HCT116 (cell line): ENCODE measurements at regions not wholly inside any gene's neighbourhood (a gene's known extent, or its start where the extent isn't known, plus 50 kb on each side); places are given as distances from the start of the nearest gene placed in this dataset.

Experiments used
- CEBPB ChIP-seq: IDR thresholded peaks from 2 replicates; pipeline ENCODE4 v1.6.1; 2012; ENCODE audit warnings: low read depth
- EZH2 ChIP-seq: fragments of 200-600 bp; sonication (generic); IDR thresholded peaks from 2 replicates; pipeline ENCODE4 v1.6.1; 2017; ENCODE audit warnings: antibody characterized with exemption, mixed run types
- POLR2A ChIP-seq: IDR thresholded peaks from 2 replicates; pipeline ENCODE4 v1.7.0; 2011; ENCODE audit warnings: borderline replicate concordance; ENCODE audit not compliant: insufficient read depth, insufficient read length; ENCODE audit errors: extremely low read depth
- POLR2AphosphoS5 ChIP-seq: IDR thresholded peaks from 2 replicates; pipeline ENCODE4 v1.6.1; 2011; ENCODE audit warnings: mild to moderate bottlenecking, low read depth, low read length, moderate library complexity
- SIN3A ChIP-seq: IDR thresholded peaks from 2 replicates; pipeline ENCODE4 v1.6.1; 2012; ENCODE audit warnings: low read depth
- YY1 ChIP-seq: IDR thresholded peaks from 2 replicates; pipeline ENCODE4 v1.6.1; 2011; ENCODE audit warnings: low read length, low read depth, moderate library complexity, mild to moderate bottlenecking; ENCODE audit not compliant: insufficient replicate concordance; ENCODE audit errors: extremely low read depth
- ZFX ChIP-seq: fragments of 450-650 bp; IDR thresholded peaks from 2 replicates; pipeline ENCODE4 v1.6.1; 2017
- TF ChIP-seq, protein P1 (sequence below), 3 experiments: fragments of 200-600 bp in 1 of 3; sonication (generic) in 1 of 3; IDR thresholded peaks in 2 of 3; conservative IDR thresholded peaks in 1 of 3; 2 replicates each; pipeline ENCODE4 v1.5.1; 2012 to 2017; ENCODE audit warnings: low read depth in 2 of 3, low read length in 2 of 3, antibody characterized with exemption in 1 of 3, borderline replicate concordance in 1 of 3, control low read depth in 1 of 3, mild to moderate bottlenecking in 1 of 3, mixed read lengths in 1 of 3, mixed run types in 1 of 3, moderate library complexity in 1 of 3; ENCODE audit not compliant: insufficient read depth in 1 of 3

DNA sequence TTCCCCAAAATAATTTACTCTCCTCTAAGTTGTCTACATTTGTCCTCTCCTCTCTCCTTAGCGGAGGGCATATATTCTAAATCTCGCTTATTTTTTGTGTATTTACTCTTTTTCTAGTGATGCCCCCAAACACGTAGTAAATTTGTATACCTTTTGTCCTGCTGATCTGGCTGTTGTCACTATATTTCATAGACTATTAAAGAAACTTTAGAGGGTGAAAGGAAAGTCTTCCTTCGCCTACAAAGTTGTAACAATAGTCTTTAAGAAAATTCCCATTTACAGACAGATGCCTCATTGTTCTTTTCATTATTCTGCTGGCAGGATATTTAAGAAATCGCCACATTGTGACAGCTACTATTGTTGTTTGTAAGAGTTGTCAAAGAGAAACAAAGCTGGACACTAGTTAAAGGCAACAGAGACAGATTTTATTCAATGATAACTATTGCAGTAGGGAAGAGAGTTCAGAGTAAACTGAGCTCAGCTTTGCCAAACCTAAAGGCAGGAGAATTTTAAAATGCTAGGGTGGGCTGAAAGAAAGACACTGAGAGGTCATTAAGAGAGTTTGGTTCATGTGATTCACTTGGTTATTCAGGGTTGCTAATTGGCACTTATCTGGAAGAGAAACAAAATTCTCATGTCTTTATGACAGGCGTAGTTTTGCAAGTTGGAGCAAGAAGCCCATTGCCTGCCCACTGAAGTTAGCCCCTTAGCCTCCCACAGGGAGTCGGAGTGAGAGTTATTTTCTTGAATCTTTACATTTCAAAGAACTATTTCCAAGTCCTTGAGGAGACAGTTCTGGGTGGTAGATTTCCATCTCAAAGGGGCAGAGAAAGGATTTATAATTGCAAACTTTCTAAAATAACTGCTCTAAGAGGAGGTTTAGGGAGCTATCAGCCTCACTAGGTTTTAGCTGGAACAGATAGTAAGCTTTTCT, 1272.5 kb upstream of the SEL1L start:
- TF ChIP-seq, protein P1, sequence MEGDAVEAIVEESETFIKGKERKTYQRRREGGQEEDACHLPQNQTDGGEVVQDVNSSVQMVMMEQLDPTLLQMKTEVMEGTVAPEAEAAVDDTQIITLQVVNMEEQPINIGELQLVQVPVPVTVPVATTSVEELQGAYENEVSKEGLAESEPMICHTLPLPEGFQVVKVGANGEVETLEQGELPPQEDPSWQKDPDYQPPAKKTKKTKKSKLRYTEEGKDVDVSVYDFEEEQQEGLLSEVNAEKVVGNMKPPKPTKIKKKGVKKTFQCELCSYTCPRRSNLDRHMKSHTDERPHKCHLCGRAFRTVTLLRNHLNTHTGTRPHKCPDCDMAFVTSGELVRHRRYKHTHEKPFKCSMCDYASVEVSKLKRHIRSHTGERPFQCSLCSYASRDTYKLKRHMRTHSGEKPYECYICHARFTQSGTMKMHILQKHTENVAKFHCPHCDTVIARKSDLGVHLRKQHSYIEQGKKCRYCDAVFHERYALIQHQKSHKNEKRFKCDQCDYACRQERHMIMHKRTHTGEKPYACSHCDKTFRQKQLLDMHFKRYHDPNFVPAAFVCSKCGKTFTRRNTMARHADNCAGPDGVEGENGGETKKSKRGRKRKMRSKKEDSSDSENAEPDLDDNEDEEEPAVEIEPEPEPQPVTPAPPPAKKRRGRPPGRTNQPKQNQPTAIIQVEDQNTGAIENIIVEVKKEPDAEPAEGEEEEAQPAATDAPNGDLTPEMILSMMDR (IDR thresholded peaks at IDR 0.05 in 2 of 3, conservative IDR thresholded peaks at IDR 0.05 in 1 of 3; ENCODE audit: borderline replicate concordance in 1 of 3, insufficient read depth in 1 of 3, low read depth in 2 of 3, low read length in 2 of 3), result no peak
- TF ChIP-seq POLR2AphosphoS5 (no peak), POLR2A (no peak), SIN3A (no peak), CEBPB (no peak), YY1 (no peak), EZH2 (no peak), ZFX (no peak)
